ENCODE measurements at regions not wholly inside any gene's neighbourhood (a gene's known extent, or its start where the extent isn't known, plus 50 kb on each side); places are given as distances from the start of the nearest gene placed in this dataset.
"Not testable (repeated sequence)": the region's sequence is repeated elsewhere in the genome, so short reads cannot be mapped to it uniquely, and the experiment has no call there.

GRCh38 chr12:62045211-62045610, 215.0 kb upstream of the USP15 start:
- H3K4me1 Mint-ChIP-seq (ENCODE audit: low read depth) = no peaks in the 10 kb centered on the region
- H3K27me3 ChIP-seq (ENCODE audit: control insufficient read depth in 1 of 2, insufficient read depth in 2 of 2, low read length in 2 of 2) = no peaks in the 10 kb centered on the region
- CTCF ChIA-PET = no interaction called here
- H3K27me3 Mint-ChIP-seq = no peaks in the 10 kb centered on the region
- no peaks in the 10 kb centered on the region for H3K36me3 ChIP-seq (ENCODE audit: insufficient read depth, low read length)
- H3K4me3 ChIP-seq (ENCODE audit: low read length) = no peak overlapping the region
- POLR2A ChIA-PET = no interaction called here
- no peaks in the 10 kb centered on the region for H3K9me3 ChIP-seq (ENCODE audit: control insufficient read depth in 1 of 2, insufficient read depth in 1 of 2, low read length in 2 of 2)
- H3K36me3 Mint-ChIP-seq (ENCODE audit: low read depth) = no peaks in the 10 kb centered on the region
- ATAC-seq (ENCODE audit: poor library complexity) (no peak), DNase-seq (no peak)
- no peaks in the 10 kb centered on the region for H3K4me1 ChIP-seq (ENCODE audit: insufficient read depth, low read length)
- H3K27ac Mint-ChIP-seq = no peak overlapping the region
- TF ChIP-seq, protein P1, sequence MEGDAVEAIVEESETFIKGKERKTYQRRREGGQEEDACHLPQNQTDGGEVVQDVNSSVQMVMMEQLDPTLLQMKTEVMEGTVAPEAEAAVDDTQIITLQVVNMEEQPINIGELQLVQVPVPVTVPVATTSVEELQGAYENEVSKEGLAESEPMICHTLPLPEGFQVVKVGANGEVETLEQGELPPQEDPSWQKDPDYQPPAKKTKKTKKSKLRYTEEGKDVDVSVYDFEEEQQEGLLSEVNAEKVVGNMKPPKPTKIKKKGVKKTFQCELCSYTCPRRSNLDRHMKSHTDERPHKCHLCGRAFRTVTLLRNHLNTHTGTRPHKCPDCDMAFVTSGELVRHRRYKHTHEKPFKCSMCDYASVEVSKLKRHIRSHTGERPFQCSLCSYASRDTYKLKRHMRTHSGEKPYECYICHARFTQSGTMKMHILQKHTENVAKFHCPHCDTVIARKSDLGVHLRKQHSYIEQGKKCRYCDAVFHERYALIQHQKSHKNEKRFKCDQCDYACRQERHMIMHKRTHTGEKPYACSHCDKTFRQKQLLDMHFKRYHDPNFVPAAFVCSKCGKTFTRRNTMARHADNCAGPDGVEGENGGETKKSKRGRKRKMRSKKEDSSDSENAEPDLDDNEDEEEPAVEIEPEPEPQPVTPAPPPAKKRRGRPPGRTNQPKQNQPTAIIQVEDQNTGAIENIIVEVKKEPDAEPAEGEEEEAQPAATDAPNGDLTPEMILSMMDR (IDR thresholded peaks at IDR 0.05) = no peak
- intact Hi-C loops (cut with DNase I, micrococcal nuclease) = no loop called here
- H3K27ac ChIP-seq (ENCODE audit: low read depth in 1 of 2, low read length in 2 of 2) = no peak overlapping the region
- H3K9me3 Mint-ChIP-seq = no peaks in the 10 kb centered on the region
- no peak overlapping the region for H3K4me3 Mint-ChIP-seq

DNA sequence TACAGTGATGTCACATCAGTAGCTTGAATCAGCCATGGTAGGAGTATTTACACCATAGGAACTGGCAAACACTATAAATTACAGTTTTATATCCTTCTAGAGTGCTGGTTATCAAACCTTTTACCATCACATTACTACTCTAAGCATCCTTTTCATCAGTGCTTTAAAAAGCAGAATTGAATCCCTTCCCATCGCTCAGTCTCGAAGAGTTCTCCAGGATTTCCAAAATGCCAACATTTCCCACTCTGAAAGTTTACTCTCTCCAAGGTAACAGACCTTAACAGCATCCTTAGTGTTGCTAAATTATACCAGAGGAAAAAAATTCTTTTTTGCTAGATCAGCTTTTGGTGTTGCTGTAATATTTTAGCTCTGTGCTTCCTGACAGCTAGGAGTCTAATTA, 209.4 kb upstream of the USP15 start:
- Mint-ChIP-seq H3K27ac (no peak overlapping the region), H3K4me3 (no peak overlapping the region), H3K4me1 (ENCODE audit: low read depth) (no peaks in the 10 kb centered on the region), H3K9me3 (no peaks in the 10 kb centered on the region), H3K27me3 (no peaks in the 10 kb centered on the region), H3K36me3 (ENCODE audit: low read depth) (no peaks in the 10 kb centered on the region)
- ChIA-PET CTCF (no interaction called here), POLR2A (no interaction called here)
- Histone ChIP-seq H3K27ac (ENCODE audit: low read depth in 1 of 2, low read length in 2 of 2) (no peak overlapping the region), H3K4me1 (ENCODE audit: insufficient read depth, low read length) (no peaks in the 10 kb centered on the region), H3K4me3 (ENCODE audit: low read length) (no peak overlapping the region), H3K27me3 (ENCODE audit: control insufficient read depth in 1 of 2, insufficient read depth in 2 of 2, low read length in 2 of 2) (no peaks in the 10 kb centered on the region), H3K36me3 (ENCODE audit: insufficient read depth, low read length) (no peaks in the 10 kb centered on the region), H3K9me3 (ENCODE audit: control insufficient read depth in 1 of 2, insufficient read depth in 1 of 2, low read length in 2 of 2) (no peaks in the 10 kb centered on the region)
- intact Hi-C loops (cut with DNase I, micrococcal nuclease) = no loop called here
- TF ChIP-seq, protein P1 (IDR thresholded peaks at IDR 0.05) = no peak
- no peak for DNase-seq
- ATAC-seq (ENCODE audit: poor library complexity) = no peak

DNA sequence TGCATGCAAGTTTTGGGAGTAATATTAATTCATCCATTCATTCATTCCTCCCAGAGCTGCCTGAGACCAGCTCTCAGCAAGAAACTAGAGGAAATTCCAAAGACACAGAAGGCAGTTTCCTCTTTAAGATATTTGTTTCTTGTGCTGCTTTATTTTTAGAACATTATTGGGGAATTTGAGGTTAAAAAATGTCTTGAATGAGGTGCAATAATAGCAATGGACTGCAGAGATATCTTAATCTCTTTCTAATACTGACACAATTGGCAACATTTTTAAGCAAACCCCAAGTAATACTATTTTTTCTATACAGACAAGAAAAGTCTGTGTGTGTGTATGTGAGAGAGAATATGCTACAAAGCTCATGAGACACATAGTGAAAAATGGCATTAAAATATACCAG, 190.2 kb upstream of the USP15 start:
- no peak for ATAC-seq (ENCODE audit: poor library complexity)
- H3K27ac ChIP-seq (ENCODE audit: low read depth in 1 of 2, low read length in 2 of 2) = no peak overlapping the region
- no peak overlapping the region for H3K4me3 Mint-ChIP-seq

GRCh38 chr12:62073236-62073635, 187.0 kb upstream of the USP15 start:
- CTCF ChIA-PET = not testable (repeated sequence)

More for the DNA sequence above, 190.2 kb upstream of the USP15 start:
- TF ChIP-seq, protein P1 (IDR thresholded peaks at IDR 0.05) = no peak
- H3K4me3 ChIP-seq (ENCODE audit: low read length) = no peak overlapping the region
- H3K27me3 ChIP-seq (ENCODE audit: control insufficient read depth in 1 of 2, insufficient read depth in 2 of 2, low read length in 2 of 2) = no peaks in the 10 kb centered on the region
- ChIA-PET POLR2A (no interaction called here), CTCF (no interaction called here)
- no peaks in the 10 kb centered on the region for H3K4me1 Mint-ChIP-seq (ENCODE audit: low read depth)
- H3K36me3 Mint-ChIP-seq (ENCODE audit: low read depth) = no peaks in the 10 kb centered on the region
- H3K9me3 ChIP-seq (ENCODE audit: control insufficient read depth in 1 of 2, insufficient read depth in 1 of 2, low read length in 2 of 2) = no peaks in the 10 kb centered on the region
- H3K36me3 ChIP-seq (ENCODE audit: insufficient read depth, low read length) = no peaks in the 10 kb centered on the region
- no peak overlapping the region for H3K27ac Mint-ChIP-seq
- no peak for DNase-seq
- intact Hi-C loops (cut with DNase I, micrococcal nuclease) = no loop called here
- no peaks in the 10 kb centered on the region for H3K4me1 ChIP-seq (ENCODE audit: insufficient read depth, low read length)
- no peaks in the 10 kb centered on the region for H3K27me3 Mint-ChIP-seq
- H3K9me3 Mint-ChIP-seq = no peaks in the 10 kb centered on the region

More at GRCh38 chr12:62073236-62073635, 187.0 kb upstream of the USP15 start:
- H3K4me1 ChIP-seq (ENCODE audit: insufficient read depth, low read length); DNase-seq; H3K27ac ChIP-seq (ENCODE audit: low read depth in 1 of 2, low read length in 2 of 2); POLR2A ChIA-PET; H3K9me3 ChIP-seq (ENCODE audit: control insufficient read depth in 1 of 2, insufficient read depth in 1 of 2, low read length in 2 of 2); intact Hi-C loops (cut with DNase I, micrococcal nuclease); H3K27ac Mint-ChIP-seq; H3K36me3 ChIP-seq (ENCODE audit: insufficient read depth, low read length); H3K36me3 Mint-ChIP-seq (ENCODE audit: low read depth); H3K27me3 Mint-ChIP-seq; ATAC-seq (ENCODE audit: poor library complexity); H3K4me3 ChIP-seq (ENCODE audit: low read length); H3K9me3 Mint-ChIP-seq; H3K4me3 Mint-ChIP-seq; H3K27me3 ChIP-seq (ENCODE audit: control insufficient read depth in 1 of 2, insufficient read depth in 2 of 2, low read length in 2 of 2); H3K4me1 Mint-ChIP-seq (ENCODE audit: low read depth): not testable (repeated sequence)
